GM18511 (cell line): ENCODE measurements at regions not wholly inside any gene's neighbourhood (a gene's known extent, or its start where the extent isn't known, plus 50 kb on each side); places are given as distances from the start of the nearest gene placed in this dataset.
"Not testable (repeated sequence)": the region's sequence is repeated elsewhere in the genome, so short reads cannot be mapped to it uniquely, and the experiment has no call there.

ENCODE experiments used
- ATAC-seq: cut with Tn5 transposase; IDR thresholded peaks from one replicate; pipeline ENCODE4 v1.9.1; 2021; ENCODE audit warnings: mild to moderate bottlenecking, moderate library complexity; ENCODE audit not compliant: unreplicated experiment

DNA sequence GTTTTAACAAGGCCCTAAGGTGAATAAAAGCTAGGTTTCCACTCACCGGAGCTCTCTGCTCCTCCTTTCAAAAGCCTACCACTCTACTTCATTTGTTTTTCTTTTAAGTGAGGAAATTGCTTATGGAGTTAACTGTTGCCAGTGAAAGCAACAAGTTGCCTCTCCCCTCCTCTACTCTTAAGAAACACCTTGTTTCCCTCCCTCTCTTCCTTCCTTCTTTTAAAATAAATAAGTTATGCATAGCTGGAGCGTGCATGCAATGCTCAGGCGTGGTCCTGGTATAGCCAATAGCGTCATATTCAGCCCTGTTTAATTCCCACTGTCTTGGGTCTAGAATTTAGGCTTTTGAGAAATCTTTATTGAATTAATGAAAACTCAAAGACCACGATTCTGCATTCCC lies 101.1 kb upstream of the IGF1R start:
- no peak for ATAC-seq

DNA sequence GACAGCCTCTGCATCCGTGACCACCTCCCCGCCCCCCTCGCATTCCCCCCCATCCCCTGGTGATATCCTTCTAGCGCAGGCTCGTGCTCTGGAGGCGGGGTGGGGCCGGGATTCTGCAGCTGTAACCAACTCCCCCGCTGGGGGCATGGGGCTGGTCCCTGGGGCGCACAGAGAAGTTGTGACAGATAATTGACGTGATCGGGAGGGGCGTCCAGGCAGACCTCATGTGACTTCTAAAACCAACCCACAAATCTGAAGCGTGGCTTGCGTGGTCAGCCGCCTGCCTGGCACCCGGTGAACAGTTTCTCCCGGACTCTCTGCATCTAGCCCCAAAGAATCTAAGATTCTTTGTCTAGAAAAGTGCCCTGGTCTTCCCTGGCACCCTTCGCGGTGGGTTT lies 100.6 kb upstream of the IGF1R start:
- no peak for ATAC-seq

DNA sequence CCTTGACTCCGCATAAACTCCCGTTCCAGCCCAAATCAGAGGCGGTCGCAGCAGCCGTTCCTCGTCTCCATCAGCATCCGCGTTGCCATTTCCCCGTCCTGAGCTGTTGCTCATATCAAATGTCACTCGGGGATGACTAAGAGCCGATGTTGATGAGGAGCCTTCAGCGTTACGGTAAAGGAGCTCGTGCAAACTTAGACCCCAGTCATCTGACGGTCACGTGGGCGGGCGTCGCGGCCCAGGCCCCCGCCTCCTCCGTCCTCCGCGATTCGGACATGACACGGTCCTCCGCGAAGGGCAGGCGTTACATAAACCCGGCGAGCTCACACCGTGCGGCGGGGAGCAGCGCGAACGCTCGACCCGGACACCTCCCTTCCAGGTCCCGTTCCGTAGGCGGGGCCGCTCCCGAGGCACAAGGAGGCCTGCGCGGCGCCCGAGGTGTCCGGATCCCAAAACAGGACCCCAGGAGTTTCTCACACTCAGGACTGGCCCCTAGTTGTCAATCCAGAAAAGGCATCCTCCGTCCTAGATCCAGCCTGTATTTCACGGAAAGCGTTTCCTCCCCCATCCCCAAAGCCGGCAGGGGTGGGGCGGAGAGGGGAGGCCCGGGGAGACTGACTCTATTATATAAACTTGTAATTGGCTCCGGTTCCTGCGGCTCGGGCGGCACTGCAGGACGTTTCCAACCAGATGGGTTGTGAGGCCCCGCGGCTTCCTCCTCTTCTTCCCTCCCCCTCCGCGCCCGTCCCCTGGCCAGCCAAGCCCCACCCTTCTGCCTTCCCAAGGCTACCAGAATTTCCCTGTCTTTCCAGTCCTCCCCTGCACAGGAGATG lies 100.0 kb upstream of the IGF1R start:
- no peak for ATAC-seq

DNA sequence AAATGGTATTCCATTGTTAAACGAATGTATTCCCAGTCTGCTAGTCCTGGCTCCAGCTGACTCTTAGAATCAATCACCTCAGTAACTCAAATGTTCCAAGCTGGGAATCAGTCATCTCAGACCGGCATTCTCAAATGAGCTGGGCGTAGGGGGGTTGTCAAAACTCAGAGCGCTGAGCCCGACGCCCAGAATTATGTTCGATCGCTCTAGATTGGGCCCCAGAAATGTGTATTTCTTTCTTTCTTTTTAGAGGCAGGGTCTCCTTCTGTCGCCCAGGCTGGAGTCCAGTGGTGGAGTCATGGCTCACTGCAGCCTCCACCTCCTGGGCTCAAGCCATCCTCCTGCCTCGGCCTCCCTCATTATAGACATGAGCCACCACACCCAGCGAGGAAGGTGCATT lies 99.3 kb upstream of the IGF1R start:
- no peak for ATAC-seq

DNA sequence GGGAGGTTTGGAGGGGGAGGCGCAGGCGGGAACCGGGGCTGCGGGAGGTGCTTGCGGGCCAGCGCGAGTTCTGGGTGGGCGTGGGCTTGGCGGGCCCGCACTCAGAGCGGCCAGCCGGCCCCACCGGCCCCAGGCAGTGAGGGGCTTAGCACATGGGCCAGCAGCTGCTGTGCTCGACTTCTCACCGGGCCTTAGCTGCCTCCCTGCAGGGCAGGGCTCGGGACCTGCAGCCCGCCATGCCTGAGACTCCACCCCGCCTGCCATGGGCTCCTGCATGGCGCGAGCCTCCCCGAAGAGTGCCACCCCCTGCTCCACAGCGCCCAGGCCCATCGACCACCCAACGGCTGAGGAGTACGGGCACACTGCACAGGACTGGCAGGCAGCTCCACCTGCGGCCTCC lies 98.6 kb upstream of the IGF1R start:
- no peak for ATAC-seq

DNA sequence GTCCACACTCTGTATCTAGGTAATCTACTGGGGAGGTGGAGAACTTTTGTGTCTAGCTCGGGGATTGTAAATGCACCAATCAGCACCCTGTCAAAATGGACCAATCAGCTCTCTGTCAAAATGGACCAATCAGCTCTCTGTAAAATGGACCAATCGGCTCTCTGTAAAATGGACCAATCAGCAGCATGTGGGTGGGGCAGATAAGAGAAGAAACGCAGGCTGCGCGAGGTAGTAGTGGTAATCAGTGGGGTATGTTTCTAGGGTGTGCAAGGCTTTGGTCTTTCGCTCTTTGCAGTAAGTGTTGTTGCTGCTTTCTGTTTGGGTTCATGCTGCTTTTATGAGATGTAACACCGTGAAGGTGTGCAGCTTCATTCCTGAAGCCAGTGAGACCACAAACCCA lies 98.0 kb upstream of the IGF1R start:
- ATAC-seq: not testable (repeated sequence)

DNA sequence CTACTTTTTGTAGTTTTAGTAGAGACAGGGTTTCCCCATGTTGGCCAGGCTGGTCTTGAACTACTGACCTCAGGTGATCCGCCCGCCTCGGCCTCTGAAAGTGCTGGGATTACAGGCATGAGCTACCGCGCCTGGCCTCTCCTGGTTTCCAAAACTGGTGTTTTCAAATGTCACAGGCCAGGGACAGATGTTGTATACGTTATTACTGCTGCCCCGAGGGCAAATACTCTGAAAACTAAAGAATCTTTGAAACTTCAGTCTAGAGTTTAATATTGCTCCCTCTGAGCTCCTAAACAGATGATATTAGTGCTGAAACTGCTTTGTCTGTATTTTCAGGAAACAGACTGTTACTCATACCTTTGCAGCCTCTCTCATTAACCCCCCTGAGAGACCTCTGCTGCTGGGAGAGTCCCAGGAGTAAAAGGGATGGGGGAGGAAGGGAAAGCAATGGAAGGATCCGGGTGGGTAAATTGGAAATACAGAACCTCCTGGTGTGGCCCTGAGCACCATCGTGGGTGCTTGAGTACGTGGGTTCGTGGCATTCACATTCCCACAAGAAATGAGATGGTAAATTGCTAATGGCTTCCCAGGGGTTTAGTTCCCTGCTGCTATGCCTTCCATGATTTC lies 96.3 kb upstream of the IGF1R start:
- no peak for ATAC-seq

DNA sequence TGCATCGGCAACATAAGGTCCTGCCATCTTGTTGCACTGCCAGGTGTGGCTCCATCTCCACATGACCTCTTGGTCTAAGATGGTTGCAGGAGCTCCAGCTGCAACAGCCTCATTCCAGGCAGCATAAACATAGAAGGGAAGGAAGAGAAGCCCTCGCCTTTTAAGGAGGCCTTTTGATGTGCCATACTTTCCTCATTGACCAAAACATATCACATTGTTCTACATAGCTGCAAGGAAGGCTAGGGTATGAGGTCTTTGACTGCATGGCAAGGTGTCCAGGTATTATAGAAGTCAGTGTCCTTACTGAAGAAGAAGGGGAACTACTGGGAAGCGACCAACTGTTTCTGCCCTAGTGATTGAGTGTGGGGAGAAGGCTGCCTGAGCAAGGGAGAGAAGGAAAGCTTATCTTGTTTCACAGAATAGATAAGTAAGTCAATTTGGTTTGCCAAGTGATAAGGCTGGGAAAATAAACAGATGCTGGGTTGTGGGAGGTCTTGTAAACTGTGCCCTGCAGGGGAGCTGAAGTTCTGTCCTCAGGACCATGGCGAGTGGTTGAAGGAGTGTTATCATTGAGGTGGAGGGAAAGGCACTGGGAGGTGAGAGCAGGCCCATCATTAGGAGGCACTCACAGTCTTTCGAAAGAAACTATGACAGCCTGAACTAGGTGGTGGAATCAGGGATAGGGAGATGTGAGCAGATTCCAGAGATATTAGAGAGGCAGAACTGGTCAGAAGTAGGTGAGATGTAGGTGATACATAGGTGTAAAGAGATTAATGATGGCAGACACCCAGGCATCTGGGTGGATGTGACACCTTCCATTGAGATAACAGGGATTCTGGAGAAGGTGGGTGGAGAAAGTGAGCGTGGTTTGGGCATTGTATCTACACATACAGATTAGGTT lies 93.8 kb upstream of the IGF1R start:
- ATAC-seq: no peak

DNA sequence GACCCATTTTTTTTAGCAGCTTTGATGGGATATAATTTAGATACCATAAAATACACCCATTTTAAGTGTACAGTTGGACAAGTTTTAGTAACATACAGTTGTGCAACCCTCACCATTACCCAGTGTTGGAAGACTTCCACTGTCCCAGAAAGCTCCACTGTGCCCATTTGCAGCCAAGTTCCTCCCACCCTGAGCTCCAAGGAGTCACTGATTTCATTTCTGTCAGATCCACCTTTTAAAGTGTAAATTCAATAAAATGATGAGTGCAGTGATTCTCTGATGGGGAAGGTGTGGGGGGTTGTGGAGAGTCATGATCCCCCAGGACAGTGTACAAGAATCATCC lies 93.2 kb upstream of the IGF1R start:
- no peak for ATAC-seq

DNA sequence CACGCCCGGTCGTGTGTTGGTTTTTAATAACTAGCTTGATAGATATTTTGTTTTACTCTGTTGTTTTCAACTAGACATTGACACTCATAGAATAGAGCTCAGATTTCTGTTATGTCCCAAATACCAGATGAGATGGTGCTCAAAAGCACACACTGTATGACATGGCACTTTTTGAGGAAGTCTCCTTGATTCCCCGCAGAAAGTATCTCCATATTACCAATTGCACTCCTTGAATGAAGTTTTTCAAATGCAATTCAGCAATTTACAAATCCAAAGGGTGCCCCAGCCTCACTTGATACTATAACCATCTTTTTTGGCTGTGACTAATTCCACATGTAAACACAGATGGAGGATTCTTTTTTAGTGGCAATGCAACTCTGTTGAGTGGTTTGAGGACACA lies 92.0 kb upstream of the IGF1R start:
- no peak for ATAC-seq

DNA sequence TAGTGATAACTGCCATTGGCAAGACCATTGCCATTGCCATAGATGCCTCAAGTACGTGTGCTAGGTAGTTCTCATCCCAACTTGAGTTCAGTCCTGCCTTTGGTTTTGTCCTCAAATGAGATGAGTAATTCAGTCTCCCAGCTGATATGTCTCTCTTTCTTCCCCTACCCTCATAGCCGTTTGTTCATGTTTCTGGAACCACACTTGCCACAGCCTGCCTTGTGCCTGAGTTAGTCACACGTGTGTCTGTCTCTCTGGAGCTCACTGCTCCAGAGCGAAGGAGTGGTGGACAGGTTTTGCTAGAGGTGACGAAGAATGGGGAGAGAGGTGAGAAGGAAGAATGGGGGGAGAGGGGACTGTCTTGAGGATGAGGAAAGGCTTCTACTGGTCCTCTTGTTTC lies 88.0 kb upstream of the IGF1R start:
- no peak for ATAC-seq

DNA sequence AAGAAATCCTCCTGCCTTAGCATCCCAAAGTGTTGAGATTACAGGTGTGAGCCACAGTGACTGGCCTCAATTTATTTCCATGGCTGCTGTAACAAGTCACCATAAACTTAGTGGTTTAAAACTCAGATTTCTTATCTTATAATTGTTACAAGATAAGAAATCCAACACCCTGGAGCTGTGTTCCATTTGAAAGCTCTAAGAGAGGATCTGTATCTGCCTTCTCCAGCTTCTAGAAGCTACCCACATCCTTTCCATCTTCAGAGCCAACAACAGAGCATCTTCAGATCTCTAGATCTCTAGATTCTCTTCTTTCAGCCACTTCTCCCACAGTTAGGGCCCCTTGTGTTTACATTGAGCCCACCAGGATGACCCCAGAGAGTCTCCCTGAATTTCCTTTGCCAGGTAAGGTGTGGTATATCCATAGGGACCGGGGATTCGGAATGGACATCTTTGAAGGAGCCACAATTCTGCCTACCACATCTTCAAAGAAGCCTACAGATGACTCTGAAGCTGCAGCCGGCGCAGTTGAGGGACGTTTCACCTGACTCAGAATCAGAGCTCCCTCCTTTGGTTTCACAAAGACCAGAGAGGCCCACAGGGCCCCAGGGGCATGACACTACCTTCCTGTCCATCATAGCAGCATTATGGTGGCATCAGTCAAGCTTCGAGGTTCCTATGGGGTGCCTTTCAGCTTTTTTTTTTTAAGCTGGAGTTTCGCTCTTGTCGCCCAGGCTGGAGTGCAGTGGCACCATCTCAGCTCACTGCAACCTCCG lies 87.0 kb upstream of the IGF1R start:
- ATAC-seq: no peak

DNA sequence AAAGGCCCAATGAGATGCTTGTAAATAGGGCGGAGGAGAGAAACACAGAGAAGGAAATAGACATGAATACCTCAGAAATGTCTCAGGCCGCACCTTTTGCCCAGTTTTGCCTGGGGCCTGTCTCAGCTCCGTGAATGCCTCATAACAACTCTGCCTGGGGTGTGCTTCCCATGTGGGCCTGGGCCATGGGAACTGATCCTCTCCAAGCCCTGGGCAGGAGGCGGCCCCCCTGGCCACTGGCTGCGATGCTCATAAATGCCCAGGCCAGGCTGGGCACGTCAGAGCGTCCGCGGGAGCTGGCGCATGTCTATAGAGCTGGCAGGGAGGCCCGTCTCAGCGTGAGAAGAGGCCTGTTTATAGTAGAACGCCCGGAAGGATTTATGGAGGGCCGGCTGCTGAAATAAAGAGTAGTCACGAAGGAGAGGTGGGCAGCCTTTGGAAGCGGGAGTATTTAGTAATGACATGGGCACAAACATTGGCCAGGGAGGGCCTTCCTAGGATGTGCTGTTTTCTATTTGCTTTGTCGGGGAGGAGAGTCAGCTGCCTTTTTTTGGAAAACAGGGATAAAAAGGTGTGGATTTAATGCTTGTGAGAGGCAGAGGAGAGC lies 85.9 kb upstream of the IGF1R start:
- no peak for ATAC-seq

DNA sequence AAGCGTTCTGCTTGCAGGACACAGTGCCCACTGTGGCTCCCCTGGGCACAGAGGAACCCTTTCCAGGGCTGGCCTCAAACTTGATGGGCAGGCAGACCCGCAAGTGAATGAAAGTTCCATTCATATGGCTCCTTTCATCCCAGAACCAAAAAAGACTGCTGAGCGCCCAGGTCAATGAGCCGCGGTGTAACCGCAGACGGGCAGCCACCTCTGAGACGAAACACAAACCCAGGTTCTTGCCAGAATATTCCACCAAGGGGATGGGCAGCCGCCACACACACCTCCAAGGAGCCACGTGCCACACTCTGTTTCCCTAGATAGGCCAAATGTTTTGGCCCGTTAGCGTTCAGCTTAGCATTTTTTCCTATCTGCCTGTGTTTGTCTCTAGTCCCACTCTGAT lies 82.8 kb upstream of the IGF1R start:
- ATAC-seq: no peak

DNA sequence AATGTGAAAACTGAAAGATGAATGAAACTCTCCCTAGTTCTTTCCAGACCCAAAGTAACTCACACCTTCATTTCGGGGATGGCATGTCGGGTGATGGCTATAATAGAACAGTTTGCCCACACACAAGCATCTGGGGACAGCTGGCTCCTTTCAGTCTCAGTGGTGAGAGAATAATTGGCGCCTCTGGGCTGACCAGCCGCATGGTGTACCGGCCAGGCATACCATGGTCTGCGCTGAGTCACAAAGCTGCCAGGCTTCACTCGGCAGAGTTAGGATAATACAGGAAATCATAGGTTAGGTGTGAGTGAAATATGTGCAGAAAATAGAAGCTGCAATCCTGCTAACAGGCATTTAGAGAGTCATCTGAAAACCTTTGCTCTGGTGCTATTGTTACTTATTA lies 80.4 kb upstream of the IGF1R start:
- ATAC-seq: no peak

DNA sequence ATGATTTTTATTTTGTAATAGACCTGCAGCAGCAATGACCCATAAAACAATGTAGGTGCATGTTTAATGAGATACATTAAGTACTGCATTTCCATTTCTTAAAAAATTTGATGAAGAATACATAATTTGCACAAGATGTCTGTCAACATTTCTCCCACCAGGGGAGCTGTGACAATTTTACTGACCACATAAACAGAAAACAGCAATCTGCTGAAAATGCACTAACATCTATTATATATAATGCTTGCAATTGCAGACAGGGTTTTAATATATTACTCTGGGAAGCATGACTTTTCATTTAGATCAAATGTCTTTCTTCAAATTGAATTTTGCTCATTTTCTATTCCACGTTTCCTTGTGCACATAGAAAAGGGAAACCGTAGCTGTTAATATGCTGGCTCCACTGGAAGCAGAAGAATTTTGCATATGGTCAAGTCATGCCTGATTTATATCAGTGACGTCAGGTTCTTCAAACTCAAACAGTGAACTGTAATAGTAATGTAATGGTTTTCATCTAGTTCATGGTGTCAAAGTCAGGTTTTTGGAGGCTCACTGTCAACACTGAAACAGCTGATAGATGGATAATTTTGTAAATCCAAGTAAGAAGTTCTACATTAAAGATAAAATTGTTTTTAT lies 79.8 kb upstream of the IGF1R start:
- ATAC-seq: no peak

DNA sequence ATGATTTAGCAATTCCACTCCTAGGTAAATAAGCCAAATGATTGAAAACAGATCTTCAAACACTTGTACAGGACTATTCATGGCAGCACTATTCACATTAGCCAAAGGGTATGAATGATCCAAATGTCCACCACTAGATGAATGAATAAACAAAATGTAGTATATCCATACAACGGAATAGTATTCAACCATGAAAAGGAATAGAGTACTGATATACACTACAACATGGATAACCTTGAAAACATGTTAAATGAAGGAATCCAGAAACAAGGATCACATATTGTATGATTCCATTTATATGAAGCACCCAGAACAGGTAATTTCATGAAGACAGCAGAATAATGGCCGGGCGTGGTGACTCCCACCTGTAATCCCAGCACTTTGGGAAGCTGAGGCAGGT lies 78.2 kb upstream of the IGF1R start:
- ATAC-seq: no peak

DNA sequence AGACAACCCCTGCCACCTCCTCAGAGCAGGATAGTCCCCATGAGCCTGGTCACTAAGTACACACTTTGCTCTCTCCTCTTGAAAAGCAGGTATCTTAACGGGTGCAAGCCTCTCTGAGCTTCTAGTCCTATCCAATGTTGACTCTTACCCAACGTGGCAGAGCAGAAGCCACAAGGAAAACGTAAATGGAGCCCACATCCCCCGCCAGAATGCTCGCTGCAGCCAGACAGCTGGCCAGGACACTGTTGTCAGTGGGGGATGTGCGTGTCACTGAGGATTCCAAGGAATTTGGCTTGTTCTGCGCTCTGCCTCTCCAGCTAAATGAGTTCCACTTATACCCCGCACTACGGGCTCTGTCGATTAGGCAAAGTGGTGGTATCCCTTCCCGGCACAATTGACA lies 67.8 kb upstream of the IGF1R start:
- ATAC-seq: no peak

DNA sequence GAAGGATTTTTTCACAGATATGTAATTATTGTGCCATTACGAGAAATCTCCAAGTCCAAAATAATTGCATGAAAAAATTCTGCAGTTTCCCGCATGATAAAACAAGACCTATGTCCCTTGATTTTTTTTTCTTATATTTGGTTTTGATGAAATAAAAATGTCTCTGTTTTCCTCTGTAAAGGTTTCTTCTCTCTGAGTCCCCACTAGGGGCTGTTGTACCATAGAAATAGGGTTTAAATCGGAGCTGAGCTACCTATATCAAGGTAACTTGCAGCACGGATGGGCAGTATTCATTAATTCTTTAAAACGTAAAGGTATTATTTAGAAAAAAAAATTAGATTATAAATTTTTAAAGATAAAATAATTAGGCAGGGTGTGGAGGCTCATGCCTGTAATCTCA lies 66.6 kb upstream of the IGF1R start:
- no peak for ATAC-seq

DNA sequence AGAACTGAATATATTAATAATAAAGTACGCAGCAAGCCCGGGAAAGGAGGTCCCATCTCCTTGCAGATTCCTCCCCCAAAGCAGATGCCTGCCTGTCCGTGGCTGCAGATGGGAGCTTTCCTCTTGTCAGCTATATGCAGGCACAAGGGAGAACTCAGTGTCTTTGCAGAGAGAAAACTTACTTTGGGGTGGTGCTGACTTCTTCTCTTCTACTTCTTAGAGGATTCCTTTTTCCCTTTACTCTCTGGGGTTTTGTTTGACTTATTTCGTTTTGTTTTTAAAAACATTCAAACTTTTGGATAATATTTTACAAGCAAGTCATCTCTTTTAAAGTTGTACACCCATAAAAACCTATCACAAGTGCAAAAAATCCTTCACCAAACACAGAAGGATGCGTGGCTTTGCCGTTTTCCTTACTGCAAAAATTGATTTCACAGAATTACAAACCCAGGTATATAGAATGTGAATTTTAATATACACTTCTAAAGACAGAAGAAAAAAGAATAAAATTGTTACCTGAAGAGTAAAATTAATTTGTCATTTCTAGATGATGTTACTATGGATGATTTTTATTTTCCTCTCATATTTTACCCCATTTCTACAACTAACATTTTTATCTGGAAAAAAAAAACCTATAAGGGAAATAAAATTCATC lies 65.3 kb upstream of the IGF1R start:
- ATAC-seq: no peak
